Activated naive CD8-positive, alpha-beta T cell treated with anti-CD3 and anti-CD28 coated beads, Interleukin-2, amount 50 U/mL, for 24 hours (primary cell): ENCODE measurements at regions not wholly inside any gene's neighbourhood (a gene's known extent, or its start where the extent isn't known, plus 50 kb on each side); places are given as distances from the start of the nearest gene placed in this dataset.
A peak's percentile ranks its signal among the peaks of the same experiment; 100 is the strongest.
"Not testable (repeated sequence)": the region's sequence is repeated elsewhere in the genome, so short reads cannot be mapped to it uniquely, and the experiment has no call there.

ENCODE experiments used
- ATAC-seq: fragments of 150-1000 bp; cut with Tn5 transposase; one replicate; pipeline ENCODE4 v1.10.0; 2021
- DNase-seq: peaks from one replicate; pipeline ENCODE4 v3.0.0; 2021
- H3K27ac Mint-ChIP-seq: one replicate; pipeline ENCODE4 v1.8.0; 2021; ENCODE audit warnings: mild to moderate bottlenecking, mixed read lengths
- H3K27me3 Mint-ChIP-seq: one replicate; pipeline ENCODE4 v1.8.0; 2021; ENCODE audit warnings: mixed read lengths
- H3K36me3 Mint-ChIP-seq: one replicate; pipeline ENCODE4 v1.8.0; 2021; ENCODE audit warnings: low read depth, mixed read lengths
- H3K4me1 Mint-ChIP-seq: one replicate; pipeline ENCODE4 v1.8.0; 2021; ENCODE audit warnings: mixed read lengths
- H3K4me3 Mint-ChIP-seq: one replicate; pipeline ENCODE4 v1.8.0; 2021; ENCODE audit warnings: mild to moderate bottlenecking, moderate library complexity, mixed read lengths
- H3K9me3 Mint-ChIP-seq: one replicate; pipeline ENCODE4 v1.8.0; 2021; ENCODE audit warnings: mixed read lengths

- Mint-ChIP-seq H3K4me1 (no peaks in the 10 kb centered on the region), H3K27ac (no peak overlapping the region), H3K9me3 (no peaks in the 10 kb centered on the region), H3K4me3 (no peak overlapping the region), H3K27me3 (no peaks in the 10 kb centered on the region), H3K36me3 (no peaks in the 10 kb centered on the region)
- ATAC-seq: peak; percentile 69
- DNase-seq: no peak
Observed at GRCh38 chr6:121780325-121781321, 345.2 kb downstream of the GJA1 start.

- Mint-ChIP-seq H3K27me3 (no peaks in the 10 kb centered on the region), H3K27ac (no peak overlapping the region), H3K9me3 (no peaks in the 10 kb centered on the region), H3K36me3 (no peaks in the 10 kb centered on the region), H3K4me1 (no peaks in the 10 kb centered on the region), H3K4me3 (no peak overlapping the region)
- ATAC-seq (no peak), DNase-seq (no peak)
Observed at GRCh38 chr6:121791396-121792315, 356.2 kb downstream of the GJA1 start.

GRCh38 chr6:121794630-121795029, 359.2 kb downstream of the GJA1 start:
- H3K27ac Mint-ChIP-seq: no peak overlapping the region
- H3K36me3 Mint-ChIP-seq: peaks cover 2% of the 10 kb centered on the region
- H3K9me3 Mint-ChIP-seq: peaks cover 6% of the 10 kb centered on the region
- DNase-seq (no peak), ATAC-seq (peak; percentile 83)
- no peaks in the 10 kb centered on the region for H3K4me1 Mint-ChIP-seq
- no peak overlapping the region for H3K4me3 Mint-ChIP-seq
- no peaks in the 10 kb centered on the region for H3K27me3 Mint-ChIP-seq

GRCh38 chr6:121797598-121797997, 362.2 kb downstream of the GJA1 start:
- not testable (repeated sequence) for H3K27ac Mint-ChIP-seq, ATAC-seq, H3K4me1 Mint-ChIP-seq, H3K27me3 Mint-ChIP-seq, DNase-seq, H3K36me3 Mint-ChIP-seq, H3K4me3 Mint-ChIP-seq
- H3K9me3 Mint-ChIP-seq: peaks cover 24% of the 10 kb centered on the region

GRCh38 chr6:121798126-121798525, 362.7 kb downstream of the GJA1 start:
- not testable (repeated sequence) for H3K36me3 Mint-ChIP-seq, DNase-seq, H3K4me3 Mint-ChIP-seq, H3K27me3 Mint-ChIP-seq, H3K27ac Mint-ChIP-seq, H3K4me1 Mint-ChIP-seq, ATAC-seq
- peaks cover 24% of the 10 kb centered on the region for H3K9me3 Mint-ChIP-seq

GRCh38 chr6:121799574-121799973, 364.1 kb downstream of the GJA1 start:
- ATAC-seq (no peak), DNase-seq (no peak)
- Mint-ChIP-seq H3K27ac (no peak overlapping the region), H3K4me1 (no peaks in the 10 kb centered on the region), H3K27me3 (no peaks in the 10 kb centered on the region), H3K4me3 (no peak overlapping the region), H3K36me3 (peaks cover 5% of the 10 kb centered on the region), H3K9me3 (peaks cover 27% of the 10 kb centered on the region)

- Mint-ChIP-seq H3K4me3 (no peak overlapping the region), H3K36me3 (peaks cover 5% of the 10 kb centered on the region), H3K27me3 (no peaks in the 10 kb centered on the region), H3K4me1 (no peaks in the 10 kb centered on the region), H3K9me3 (peaks cover 27% of the 10 kb centered on the region), H3K27ac (no peak overlapping the region)
- no peak for DNase-seq
- ATAC-seq: no peak
Observed at GRCh38 chr6:121800047-121800446, 364.6 kb downstream of the GJA1 start.

GRCh38 chr6:121806116-121806515, 370.7 kb downstream of the GJA1 start:
- no peak for DNase-seq
- peaks cover 10% of the 10 kb centered on the region for H3K9me3 Mint-ChIP-seq
- H3K36me3 Mint-ChIP-seq: peaks cover 2% of the 10 kb centered on the region
- H3K4me3 Mint-ChIP-seq: no peak overlapping the region
- H3K27me3 Mint-ChIP-seq: no peaks in the 10 kb centered on the region
- no peaks in the 10 kb centered on the region for H3K4me1 Mint-ChIP-seq
- no peak for ATAC-seq
- H3K27ac Mint-ChIP-seq: no peak overlapping the region

GRCh38 chr6:121809211-121809610, 373.8 kb downstream of the GJA1 start:
- no peak overlapping the region for H3K4me3 Mint-ChIP-seq
- H3K36me3 Mint-ChIP-seq: no peaks in the 10 kb centered on the region
- no peak overlapping the region for H3K27ac Mint-ChIP-seq
- H3K9me3 Mint-ChIP-seq: no peaks in the 10 kb centered on the region
- H3K27me3 Mint-ChIP-seq: no peaks in the 10 kb centered on the region
- no peak for ATAC-seq
- no peak for DNase-seq
- no peaks in the 10 kb centered on the region for H3K4me1 Mint-ChIP-seq

GRCh38 chr6:121810158-121811032, 374.9 kb downstream of the GJA1 start:
- no peak for ATAC-seq
- Mint-ChIP-seq H3K27ac (no peak overlapping the region), H3K4me1 (no peaks in the 10 kb centered on the region)

GRCh38 chr6:121811106-121811505, 375.7 kb downstream of the GJA1 start:
- ATAC-seq: no peak
- no peaks in the 10 kb centered on the region for H3K9me3 Mint-ChIP-seq
- H3K27ac Mint-ChIP-seq: no peak overlapping the region
- no peaks in the 10 kb centered on the region for H3K4me1 Mint-ChIP-seq
- no peaks in the 10 kb centered on the region for H3K36me3 Mint-ChIP-seq
- DNase-seq: no peak
- no peak overlapping the region for H3K4me3 Mint-ChIP-seq
- H3K27me3 Mint-ChIP-seq: no peaks in the 10 kb centered on the region

More at GRCh38 chr6:121810158-121811032, 374.9 kb downstream of the GJA1 start:
- H3K27me3 Mint-ChIP-seq: no peaks in the 10 kb centered on the region
- H3K9me3 Mint-ChIP-seq: no peaks in the 10 kb centered on the region
- no peak overlapping the region for H3K4me3 Mint-ChIP-seq
- H3K36me3 Mint-ChIP-seq: no peaks in the 10 kb centered on the region
- DNase-seq: no peak

- Mint-ChIP-seq H3K36me3 (no peaks in the 10 kb centered on the region), H3K4me3 (no peak overlapping the region), H3K4me1 (no peaks in the 10 kb centered on the region), H3K9me3 (peaks cover 18% of the 10 kb centered on the region), H3K27ac (no peak overlapping the region), H3K27me3 (no peaks in the 10 kb centered on the region)
- DNase-seq: no peak
- ATAC-seq: no peak
Observed at GRCh38 chr6:121816361-121816760, 380.9 kb downstream of the GJA1 start.

GRCh38 chr6:121816906-121817540, 381.6 kb downstream of the GJA1 start:
- ATAC-seq (no peak), DNase-seq (no peak)
- Mint-ChIP-seq H3K4me3 (no peak overlapping the region), H3K36me3 (no peaks in the 10 kb centered on the region), H3K27me3 (no peaks in the 10 kb centered on the region), H3K9me3 (peaks cover 22% of the 10 kb centered on the region), H3K4me1 (no peaks in the 10 kb centered on the region), H3K27ac (no peak overlapping the region)
